Activated CD4-positive, alpha-beta T cell treated with anti-CD3 and anti-CD28 coated beads for 48 hours (primary cell): ENCODE measurements at regions not wholly inside any gene's neighbourhood (a gene's known extent, or its start where the extent isn't known, plus 50 kb on each side); places are given as distances from the start of the nearest gene placed in this dataset.

ENCODE experiments used
- DNase-seq: peaks from one replicate; pipeline ENCODE4 v3.0.0-alpha.2; 2020

GRCh38 chr17:36696805-36697204 is 95.4 kb downstream of the MRM1 start:
- no peak for DNase-seq

GRCh38 chr17:36697903-36698530 is 96.6 kb downstream of the MRM1 start:
- no peak for DNase-seq

- no peak for DNase-seq
These were observed 100.2 kb downstream of the MRM1 start for GRCh38 chr17:36701429-36702099.

GRCh38 chr17:36702636-36703035 is 101.3 kb downstream of the MRM1 start:
- no peak for DNase-seq

GRCh38 chr17:36703860-36704266 is 102.5 kb downstream of the MRM1 start:
- peak; percentile 68 for DNase-seq

- DNase-seq = no peak
These were observed 104.0 kb downstream of the MRM1 start for GRCh38 chr17:36705283-36705795.

GRCh38 chr17:36705874-36706731 is 104.7 kb downstream of the MRM1 start:
- DNase-seq = peak; percentile 67

GRCh38 chr17:36707904-36708303 is 106.5 kb downstream of the MRM1 start:
- no peak for DNase-seq

- no peak for DNase-seq
These were observed 113.4 kb downstream of the MRM1 start for GRCh38 chr17:36714789-36715188.

- no peak for DNase-seq
These were observed 114.6 kb downstream of the MRM1 start for GRCh38 chr17:36715951-36716350.

GRCh38 chr17:36717088-36717487 is 115.7 kb downstream of the MRM1 start:
- DNase-seq = no peak

- DNase-seq = no peak
These were observed 118.7 kb downstream of the MRM1 start for GRCh38 chr17:36720131-36720530.

- DNase-seq = no peak
These were observed 120.3 kb downstream of the MRM1 start for GRCh38 chr17:36721560-36722120.

GRCh38 chr17:36722121-36722902 is 120.9 kb downstream of the MRM1 start:
- peak; percentile 86 for DNase-seq

- peak; percentile 10 for DNase-seq
These were observed 121.5 kb downstream of the MRM1 start for GRCh38 chr17:36722903-36723263.

GRCh38 chr17:36723459-36724025 is 122.2 kb downstream of the MRM1 start:
- no peak for DNase-seq

GRCh38 chr17:36726199-36726598 is 124.8 kb downstream of the MRM1 start:
- no peak for DNase-seq

GRCh38 chr17:36727052-36727451 is 125.7 kb downstream of the MRM1 start:
- DNase-seq = no peak

GRCh38 chr17:36727577-36727976 is 126.2 kb downstream of the MRM1 start:
- no peak for DNase-seq

- peak; percentile 54 for DNase-seq
These were observed 126.9 kb downstream of the MRM1 start for GRCh38 chr17:36728030-36728991.
